Tongue (tissue), 1 donor: ENCODE measurements at regions not wholly inside any gene's neighbourhood (a gene's known extent, or its start where the extent isn't known, plus 50 kb on each side); places are given as distances from the start of the nearest gene placed in this dataset.

Experiments used
- DNase-seq: peaks from one replicate; pipeline ENCODE4 v3.0.0-alpha.2; 2015

DNA sequence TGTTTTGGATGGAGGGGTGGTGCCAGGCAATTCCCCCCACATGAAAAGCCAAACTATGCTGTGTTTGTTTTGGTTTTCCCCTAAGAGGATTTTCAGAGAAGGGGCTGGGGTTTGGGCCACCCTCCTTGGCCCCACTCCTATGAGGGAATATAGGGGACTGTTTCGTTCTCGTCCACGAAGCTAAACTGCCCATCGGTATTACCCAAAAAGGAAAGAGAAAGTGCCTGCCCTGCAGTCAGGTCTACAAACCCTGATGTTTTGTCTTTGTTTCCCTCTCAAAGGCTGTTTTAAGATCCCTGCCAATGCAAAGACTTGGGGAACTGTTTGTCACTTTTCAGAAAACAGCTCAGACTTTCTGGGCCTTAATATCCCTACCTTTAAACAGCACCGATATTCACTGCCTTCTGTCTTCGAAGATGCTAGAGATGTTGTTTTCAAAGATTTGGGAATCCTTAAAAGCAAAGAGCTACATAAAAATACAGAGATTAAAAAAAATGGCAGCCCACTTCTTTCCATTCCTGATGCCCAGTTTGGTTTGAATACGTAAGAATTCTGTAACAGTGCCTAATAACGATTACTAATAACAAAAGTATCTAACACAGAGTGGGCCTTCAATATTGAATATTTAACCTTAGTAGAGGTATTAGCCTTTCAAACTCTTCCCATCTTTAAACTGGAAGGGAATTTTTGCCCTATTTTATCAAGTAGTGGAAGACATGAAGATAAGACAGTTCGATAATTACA, 518.4 kb downstream of the MED13L start:
- DNase-seq: no peak

DNA sequence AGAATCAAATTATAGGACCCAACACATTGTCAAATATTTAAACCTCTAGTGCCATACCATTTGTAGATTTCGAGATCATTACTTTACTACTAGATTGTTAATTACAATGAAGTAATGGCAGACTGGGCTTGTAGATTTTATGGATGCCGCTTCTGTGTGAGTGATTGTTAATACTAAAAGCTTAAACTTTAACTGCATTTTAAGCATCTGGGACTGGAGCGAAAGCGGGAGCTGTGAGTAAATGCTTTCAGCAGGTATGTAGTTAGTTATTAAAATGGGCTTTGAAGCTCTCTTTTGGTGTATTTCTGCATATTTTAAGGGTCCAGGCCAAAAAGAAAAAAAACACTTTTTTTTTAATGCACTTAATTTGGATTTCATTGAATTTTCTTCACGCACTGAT, 519.3 kb downstream of the MED13L start:
- DNase-seq: no peak

DNA sequence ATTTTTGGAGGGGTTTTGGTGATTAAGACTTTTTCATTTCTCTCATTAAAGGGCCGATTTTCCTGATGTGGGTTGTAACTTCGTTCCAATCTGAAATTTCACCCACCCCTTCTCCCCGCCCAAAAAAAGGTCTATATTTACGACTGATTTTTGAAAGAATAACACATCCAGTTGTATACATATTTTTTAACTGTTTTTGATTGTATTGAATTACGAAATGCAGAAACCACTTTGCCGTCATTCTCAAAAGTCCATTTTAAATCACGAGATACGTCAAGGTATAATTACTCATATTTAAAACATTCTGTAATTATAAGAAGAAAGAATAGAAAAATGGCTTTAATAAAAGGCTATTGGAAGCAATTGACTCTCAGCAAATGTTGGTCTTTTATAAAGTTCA, 520.7 kb downstream of the MED13L start:
- no peak for DNase-seq

DNA sequence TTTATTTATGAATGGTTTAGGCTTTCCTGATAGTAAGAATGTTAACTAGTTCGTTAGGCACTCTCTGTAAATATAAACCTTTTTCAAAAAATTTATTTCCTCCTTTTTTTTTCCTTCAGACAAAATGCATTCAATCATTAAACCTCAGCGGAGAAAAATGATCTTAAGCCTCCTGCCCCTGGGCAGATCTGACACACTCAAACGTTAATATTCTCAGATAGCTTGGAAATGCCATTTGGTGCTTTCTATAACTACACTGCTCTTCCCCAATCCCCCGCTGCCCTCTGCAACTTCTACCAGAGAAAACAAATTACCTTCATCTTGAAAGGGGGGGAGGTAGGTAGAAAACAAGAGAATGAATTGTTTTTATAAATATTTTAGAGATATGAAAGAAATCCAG, 521.2 kb downstream of the MED13L start:
- DNase-seq: no peak

DNA sequence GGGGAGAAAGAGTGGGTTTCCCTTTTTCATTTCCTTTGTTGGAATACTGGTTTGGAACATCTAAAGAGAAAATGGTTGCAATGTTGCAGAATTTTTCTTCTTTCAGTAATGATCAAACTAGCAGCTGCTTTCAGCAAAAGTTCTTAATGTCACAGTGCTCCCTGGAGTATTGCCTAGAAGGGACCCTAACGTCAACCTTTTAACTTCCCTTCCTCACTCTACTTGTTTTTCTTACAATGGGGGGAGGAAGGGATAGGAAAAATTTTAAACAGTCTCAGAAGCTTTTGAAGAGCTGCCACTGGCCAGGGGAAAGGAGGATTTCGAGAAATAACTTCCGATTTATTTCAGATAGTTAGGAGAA, 521.8 kb downstream of the MED13L start:
- DNase-seq: no peak

DNA sequence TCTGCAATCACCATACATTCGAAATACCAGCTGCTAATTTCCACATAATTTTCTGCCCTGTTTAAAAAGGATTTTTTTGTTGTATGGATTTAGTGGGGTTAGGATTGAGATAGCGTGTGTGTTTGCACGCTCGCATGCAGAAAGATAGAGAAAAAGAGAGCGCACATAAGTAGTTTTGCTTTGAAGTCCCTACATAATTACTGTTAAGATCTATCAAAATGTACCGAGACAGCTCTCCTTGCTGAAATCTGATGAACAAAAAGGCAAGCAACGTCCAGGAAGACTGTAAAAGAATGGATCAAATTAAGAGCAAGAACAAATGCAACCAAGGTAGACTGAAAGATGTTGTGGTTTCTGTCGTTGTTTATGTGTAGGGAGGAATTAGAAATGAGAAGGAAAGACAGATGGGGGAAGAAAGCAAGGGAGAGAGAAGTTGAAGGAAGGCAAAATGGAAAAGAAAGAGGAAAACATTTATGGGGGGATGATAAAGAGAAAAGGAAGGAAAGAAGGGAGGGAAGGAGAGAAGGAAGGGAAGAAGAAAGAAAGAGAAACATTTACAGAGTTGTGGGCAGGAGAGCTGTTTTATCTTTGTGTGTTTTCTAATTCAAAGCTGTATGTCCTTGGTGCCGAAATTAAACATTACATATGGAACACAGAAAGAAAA, 522.3 kb downstream of the MED13L start:
- DNase-seq: no peak

DNA sequence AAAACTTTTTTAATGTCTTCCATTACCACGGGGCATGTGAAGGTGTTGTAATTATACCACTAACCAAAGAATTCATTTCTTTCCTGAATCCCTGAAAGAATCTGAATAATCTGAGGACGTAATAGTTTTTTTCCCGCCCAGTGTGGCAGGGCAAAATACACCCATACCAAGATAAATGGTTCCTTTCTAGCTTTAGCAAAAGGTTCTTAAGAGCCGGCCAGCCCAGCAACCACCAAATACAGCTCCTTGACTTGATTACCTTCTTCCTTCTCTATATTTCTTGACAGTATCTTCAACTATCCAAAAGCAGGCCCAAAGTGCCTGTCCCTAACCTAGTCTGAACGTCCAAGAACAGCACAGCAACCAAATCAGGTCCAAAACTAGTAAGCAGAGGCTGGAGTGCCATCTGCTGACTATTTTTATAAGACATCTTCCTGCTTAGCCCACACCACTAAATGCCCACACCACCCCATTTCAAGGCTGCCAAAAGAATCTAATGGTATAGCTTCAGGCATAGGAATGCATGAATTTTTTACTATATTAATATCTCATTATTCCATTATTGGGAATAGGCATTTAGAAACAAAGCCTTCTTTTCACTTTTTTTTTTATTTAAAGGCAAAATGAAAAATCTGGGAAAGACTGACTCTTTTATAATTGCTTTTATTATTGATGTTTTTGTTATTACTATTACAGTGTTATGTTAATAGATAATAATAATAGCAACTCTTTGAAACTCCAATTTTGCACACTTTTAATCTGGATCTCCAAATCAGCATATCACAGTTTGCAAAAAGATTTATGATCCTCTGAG, 524.4 kb downstream of the MED13L start:
- peak; percentile 88 for DNase-seq

DNA sequence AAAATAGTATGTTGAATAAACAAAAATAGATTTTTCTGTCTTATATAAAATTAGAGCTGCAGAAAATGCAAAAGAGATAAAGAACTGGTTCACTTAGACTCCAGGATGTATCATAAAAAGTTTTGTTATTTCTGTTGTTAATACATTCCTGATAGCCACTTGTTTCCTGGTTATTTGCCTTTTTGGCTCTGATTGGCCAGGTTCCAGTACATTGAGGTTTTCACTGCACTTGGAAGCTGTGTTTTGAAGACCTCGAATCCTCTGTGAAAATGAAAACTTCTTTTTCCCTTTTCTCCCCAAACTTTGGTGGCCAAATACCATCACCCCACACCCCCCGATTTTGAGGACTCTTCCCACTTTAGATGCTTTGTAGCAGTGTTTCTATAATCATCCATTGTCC, 525.3 kb downstream of the MED13L start:
- DNase-seq: no peak

DNA sequence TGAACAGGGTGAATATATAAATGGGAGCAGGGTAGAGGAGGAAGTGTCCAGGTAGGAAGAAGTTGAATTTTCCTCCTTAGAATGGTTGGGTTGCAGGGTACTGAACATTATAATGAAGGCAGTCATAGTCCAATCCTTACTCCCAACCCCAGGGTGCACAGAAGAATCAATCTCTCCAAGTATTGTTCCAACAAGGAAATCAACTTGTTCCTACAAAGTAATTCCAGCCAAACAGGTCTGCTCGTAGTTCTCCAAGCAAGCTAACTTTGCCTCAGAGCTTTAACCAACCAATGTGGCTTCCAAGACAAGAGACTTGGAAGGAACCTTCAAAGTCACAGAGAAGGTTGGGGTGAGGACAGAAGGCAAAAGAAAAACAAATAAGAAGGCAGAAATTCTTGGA, 527.2 kb downstream of the MED13L start:
- no peak for DNase-seq

DNA sequence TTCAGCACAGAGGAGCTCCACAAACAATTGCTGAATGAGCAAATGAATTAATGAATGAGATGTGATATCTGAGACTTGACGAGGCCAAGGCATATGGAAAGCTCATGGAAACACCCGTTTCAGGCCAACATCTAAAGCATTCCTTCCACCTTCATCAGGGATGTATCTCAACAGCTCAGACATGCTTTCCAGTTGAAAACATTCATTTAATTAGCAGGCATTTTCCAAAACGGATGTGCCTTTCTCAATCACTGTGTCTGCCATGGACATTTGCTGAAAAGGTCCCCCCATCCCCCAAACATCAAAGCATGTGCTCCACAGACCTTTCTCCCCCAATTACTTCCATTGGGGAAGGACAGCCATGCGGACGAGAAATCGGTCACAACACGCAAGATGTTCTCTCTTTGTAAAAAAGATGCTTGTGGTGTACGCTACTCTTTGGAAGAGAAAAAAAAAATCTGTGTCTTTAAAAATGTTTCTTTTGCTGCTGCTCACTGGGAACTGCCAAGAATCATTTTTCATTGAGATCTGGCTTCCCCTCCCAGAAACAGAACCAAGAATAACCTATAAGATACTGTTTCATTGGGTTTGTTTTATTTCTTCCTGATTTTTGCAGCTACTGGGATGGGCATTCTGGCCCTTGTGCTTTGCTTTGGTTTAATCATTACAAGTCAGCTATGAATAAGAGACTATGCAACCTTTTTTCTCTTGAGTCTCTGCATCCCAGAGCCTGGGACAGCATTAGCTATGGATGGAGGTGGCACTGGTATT, 528.2 kb downstream of the MED13L start:
- DNase-seq: no peak

DNA sequence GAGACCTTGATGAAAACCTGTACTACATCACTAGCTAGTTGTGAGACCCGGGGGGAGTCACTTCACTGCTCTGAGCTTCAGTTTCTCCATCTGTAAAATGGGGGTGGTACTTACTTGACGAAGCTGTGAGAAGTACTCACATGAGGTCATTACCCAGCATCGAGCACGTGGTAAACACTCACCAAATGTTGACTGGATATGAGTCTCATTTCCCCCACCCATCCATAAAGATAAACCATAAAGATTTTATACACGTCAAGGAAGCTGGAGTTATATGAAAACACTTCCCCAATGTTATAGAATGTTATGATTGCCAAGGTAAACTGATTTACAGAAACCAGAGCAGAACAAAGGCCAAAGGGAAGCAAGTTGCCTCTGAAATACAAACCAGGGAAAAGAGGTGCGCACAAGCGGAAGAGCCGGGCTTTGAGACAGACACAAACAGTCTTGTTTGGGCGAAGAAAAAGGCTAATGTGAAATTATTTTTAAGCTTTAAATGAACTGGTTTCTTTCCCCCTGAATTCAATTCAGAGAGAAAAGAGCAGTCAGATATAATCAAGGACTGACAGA, 536.8 kb downstream of the MED13L start:
- no peak for DNase-seq

DNA sequence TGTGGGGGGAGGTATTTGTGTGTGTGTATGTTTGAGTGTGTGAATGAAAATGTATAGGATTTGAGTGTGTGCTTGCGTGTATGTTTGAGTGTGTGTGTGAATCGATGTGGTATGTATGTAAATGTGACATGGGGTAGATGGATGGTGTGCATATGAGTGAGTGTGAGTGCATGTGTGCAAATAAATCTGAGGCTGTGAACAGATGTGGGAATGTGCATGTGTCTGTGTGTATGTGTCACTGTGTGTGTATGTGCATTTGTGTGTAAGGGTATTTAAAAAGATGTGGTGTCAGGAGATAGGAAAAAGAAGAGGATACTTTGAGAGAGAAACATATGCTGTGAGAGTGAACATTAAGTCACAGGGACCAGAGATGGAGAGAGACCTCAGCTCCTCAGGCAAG, 539.6 kb downstream of the MED13L start:
- no peak for DNase-seq

DNA sequence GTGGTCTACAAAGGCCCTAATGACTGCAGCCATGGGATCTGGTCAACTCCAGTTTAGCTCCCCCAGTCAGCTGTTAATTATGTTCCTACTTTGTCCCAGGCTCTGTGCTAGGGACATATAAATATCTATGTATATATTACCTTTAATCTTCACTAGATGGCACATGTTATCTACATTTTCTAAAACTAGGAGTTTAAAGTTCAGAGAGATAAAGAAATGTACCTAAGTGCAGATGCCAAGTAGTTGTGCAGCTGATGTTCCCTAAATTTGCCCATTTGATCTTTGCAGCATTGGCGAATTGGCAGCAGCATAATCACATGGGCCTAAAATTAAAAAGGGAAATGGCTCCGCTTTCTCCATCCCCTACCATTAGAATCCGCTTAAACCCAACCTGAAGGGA, 541.1 kb downstream of the MED13L start:
- no peak for DNase-seq

DNA sequence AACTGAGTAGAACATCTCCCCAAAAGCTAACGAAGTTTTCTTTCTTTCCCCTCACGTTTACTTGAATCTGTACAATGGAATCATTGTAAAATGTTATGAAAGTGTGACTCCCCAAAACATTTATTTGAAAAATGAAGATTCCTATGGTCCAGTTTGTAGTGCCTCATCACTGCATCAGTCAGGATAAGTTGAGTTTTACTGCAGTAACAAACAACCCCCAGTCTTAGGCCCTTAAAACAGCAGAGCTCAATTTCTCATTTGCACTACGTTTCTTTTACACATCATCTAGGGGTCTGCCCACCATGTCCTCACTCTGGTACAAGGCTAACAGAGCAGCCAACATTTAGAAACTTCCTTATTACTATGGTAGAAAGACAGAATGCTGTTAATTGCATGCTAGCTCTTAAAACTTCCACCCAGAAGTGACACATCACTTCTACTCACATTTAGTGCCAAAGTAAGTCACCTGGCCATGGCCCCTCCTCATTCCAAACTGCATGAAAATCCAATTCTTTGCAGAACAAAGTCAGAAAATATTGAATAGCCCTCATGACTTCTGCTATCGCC, 546.4 kb downstream of the MED13L start:
- no peak for DNase-seq

DNA sequence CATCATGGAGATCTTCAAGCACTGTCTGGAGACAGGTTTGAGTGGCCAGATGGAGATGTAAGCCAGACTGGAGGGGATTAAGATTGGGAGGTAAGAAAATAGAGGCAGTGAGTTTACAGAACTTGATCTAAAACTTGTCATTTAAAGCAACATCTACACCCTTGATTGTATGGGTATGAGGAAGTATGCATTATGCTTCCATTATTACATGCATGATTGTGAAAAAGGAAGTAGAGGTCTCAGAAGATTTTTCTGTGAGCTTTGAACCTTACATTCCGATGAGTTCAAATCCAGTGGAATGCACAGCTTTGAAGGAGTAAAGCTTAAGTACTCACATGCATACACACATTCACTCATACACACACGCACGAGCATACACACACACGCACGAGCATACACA, 550.8 kb downstream of the MED13L start:
- DNase-seq: no peak

DNA sequence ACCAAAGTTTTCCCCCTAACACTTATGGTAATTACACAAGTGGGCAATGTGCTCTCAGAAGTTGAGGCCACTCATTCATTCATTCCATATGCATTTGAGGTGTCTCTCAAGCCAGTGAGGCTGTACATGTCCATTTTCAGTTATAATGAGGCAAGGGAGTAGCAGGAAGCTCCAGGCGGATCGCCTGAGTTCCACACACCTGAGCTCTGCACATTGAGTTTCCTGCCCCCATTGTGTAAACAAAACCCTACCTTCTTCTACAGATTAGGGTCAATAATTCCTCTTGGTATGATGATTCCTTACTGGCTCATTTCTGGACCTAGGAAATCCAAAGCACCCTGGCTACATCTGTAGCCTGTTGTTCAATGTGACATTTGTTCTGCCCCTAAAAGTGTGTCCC, 555.3 kb downstream of the MED13L start:
- DNase-seq: no peak

DNA sequence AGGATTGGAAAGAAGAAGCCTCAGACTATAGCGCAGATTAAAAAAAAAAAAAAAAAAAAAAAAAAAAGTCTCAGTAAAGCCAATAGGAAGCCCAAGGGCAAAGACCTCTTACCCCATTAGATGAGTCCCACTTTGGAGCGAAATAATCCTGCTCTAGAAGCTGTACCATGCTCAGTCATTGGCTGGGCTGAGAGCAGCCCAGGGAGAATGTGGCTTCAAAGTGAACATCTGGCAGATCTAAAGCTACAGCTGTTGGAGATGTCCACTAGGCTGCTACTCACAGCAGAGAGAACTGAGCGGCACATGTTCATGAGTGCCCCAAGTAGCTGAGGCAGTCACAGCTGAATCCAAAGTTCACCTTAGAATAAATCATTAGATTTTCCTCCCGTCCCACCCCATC, 560.9 kb downstream of the MED13L start:
- peak; percentile 45 for DNase-seq

DNA sequence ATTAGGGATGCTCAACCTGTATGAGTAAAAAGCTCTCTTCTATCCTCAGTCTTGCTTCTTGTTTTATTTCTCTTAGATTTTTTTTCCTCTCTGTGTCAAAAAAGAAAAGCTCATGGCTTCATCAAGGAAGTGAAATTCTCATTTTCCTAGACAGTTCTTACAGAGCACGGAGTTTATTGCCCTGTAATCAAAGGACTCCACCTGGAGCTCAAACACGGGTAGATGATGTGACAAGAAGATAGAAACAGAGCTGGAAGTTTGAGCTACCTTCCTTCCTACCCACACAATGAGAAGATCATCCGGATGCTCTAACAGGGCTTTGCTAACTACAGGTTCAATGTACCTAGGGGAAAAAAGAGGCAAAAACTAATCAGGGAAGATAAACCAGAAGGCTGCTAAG, 564.8 kb downstream of the MED13L start:
- no peak for DNase-seq

DNA sequence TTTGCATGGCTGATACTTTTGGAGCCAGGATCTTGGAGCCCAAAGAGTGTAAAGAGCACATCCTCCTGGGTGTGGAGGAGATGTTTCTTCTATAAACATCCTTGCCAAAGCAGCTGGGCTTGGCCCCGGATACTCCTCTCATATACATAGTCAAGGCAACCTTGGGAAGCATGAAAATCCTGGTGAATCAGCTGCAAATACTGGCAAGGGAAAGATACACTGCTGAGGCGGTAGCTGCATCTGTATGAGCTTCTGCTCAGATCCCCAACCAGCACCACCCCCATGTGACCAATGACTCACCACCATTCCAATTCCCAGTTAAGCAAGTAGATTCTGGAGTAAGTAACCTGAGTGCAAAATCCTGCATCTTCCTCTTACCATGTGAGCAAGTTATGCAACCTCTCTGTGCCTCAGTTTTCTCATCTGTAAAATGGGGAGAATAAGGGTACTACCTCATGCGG, 567.4 kb downstream of the MED13L start:
- DNase-seq: peak; percentile 86

DNA sequence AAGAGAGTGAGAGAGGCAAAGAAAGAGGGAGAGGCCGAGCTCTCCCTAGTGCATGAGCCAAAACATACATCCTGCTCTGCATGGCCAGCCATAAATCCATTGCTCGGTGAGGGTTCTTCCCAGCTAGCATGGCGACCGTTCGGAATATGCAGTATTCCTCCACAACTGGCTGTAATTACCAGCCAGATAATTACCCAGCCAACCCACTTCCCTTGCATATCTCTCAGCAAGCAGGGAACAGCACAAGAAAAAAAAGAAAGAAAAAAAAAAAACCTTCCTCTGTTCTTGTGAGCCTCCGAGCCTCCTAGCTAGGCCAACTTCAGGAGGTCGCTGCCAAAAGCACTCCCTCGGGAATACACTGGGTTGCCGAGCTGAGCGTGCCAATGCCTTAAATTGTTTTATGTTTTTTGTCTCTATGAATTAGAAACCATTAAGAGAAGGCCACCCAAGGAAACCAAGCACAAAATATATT, 567.9 kb downstream of the MED13L start:
- DNase-seq: peak; percentile 73

DNA sequence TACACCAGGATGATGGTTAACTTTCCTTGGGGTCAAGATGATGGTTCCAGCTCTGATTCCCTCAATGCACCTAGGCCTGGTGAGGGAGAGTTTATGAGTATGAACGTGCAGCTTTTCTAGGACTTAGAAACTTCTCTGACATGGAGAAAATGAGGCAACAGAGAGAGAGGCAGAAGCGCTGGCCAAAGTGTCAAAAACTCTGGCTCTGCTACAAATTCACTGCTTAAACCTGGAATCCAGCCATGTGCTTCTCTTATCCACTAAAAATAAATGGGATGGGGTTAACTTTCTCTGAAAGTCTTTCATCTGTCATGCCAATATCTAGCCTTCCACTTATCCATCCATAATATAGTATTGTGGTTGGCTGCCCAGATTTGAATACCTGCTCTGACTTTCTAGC, 568.7 kb downstream of the MED13L start:
- peak; percentile 17 for DNase-seq
